SK-N-DZ (cell line): ENCODE measurements at regions not wholly inside any gene's neighbourhood (a gene's known extent, or its start where the extent isn't known, plus 50 kb on each side); places are given as distances from the start of the nearest gene placed in this dataset.

Experiments
- DNase-seq: peaks from one replicate; pipeline ENCODE4 v3.0.0-alpha.2; 2015; ENCODE audit warnings: low spot score

DNA sequence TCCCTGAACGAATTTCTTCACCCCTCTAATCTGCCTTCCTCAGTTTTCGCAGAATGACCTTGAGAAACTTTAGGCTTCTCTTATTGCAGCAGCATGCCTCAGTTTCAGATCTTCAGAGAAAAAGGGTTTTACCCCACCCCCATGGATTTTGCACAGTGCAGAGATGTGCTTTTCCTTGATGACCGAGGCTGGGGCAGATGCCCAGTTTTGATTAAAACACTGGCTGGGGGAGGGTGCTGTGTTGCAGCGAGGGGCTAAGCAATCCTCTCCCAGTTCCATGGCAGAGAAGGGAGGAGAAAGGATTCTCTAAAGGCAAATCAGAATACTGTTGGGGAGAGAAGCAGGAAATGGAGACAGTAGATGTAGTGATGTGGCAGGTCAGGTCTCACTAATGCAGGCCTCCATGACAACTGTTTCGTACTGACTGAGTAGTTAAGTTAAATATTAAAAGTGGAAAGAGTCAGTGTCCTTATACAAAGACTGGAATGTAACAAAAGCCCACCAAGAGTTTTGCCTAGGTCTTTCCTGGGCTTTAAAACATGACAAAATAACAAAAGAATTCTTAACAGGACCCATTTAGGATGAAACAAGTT is 50.8 kb upstream of the PDZD8 start:
- DNase-seq = no peak

DNA sequence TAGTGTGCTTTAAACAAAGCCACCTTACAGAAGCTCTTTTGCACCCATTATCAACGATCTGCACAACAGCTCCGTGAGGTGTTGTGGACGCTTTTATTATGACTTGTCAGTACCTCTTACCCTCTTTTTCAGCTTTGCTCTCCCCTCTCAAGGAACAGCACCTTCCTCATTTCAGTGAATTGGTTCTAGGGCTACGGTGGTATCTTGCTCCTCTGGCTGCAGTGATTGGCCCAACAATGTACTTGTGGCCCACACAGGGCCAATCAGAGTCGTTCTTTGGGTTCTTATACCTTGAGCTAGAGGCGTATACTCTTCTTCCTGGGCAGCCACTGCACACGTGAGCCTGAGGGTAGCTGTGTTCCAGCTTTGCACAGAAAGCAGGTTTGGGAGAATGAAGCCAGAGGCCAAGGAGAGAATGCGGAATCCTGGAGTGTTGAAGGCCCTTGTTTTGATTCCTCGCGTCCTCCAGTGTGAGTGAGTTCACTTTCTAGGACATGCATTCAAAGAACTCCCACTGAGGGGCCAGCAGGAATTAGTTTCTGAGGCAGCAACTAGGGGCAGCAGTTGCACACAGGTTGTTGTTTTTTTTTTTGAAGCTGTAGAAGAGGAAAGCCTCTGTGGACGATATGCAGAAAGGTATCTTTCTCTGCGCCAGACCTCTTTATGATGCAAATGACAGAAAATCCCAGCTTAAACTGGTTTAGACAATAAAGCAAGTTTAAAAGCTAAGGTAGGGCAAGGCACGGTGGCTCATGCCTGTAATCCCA is 49.8 kb upstream of the PDZD8 start:
- DNase-seq = no peak
